ENCODE measurements at regions not wholly inside any gene's neighbourhood (a gene's known extent, or its start where the extent isn't known, plus 50 kb on each side); places are given as distances from the start of the nearest gene placed in this dataset.
"Not testable (repeated sequence)": the region's sequence is repeated elsewhere in the genome, so short reads cannot be mapped to it uniquely, and the experiment has no call there.

GRCh38 chrX:130467936-130468335 is 66.1 kb downstream of the RBMX2 start:
- DNase-seq: no peak

DNA sequence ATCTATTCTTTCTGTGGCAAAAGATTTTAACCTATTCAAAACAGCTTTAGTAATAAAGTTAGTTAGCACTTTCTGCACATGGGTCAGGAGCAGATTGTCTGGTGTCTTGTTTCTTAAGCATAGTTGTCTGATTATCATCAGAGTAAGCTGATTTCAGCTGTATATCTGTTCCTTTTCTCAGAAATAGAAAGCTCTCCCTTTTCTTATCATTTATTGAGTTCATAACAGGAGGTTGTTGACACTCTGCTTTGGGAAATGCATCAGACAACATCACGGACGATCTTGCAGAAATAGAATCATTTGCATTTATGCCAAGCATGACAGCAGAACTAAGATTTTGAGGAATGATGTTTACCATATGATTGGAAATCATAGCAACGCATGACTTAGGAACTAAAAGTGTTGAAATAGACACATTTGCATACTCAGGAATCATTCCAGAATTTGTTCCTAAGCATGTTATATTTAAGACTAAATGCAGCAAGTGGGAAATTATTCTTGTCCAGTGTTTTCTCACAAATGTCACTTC is 66.7 kb downstream of the RBMX2 start:
- DNase-seq: no peak

DNA sequence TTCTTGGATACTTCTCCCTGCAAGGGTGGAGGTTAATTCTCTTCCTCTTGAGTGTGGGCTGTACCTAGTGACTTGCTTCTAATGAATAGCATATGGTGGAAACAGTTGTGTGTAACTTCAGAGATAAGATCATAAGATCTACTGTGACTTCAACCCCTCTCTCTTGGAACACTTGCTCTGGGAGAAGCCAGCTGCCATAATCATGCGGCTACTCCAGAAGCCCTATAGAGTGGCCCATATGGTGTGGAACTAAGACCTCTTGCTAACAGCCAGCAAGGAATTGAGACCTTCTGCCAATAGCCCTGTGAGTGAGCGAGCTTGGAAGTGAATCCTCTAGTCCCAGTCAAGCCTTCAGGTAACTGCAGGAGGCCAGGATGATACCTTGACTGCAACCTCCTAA is 81.1 kb downstream of the RBMX2 start:
- no peak for DNase-seq

- DNase-seq: no peak
These were observed 84.1 kb downstream of the RBMX2 start for GRCh38 chrX:130485870-130486269.

DNA sequence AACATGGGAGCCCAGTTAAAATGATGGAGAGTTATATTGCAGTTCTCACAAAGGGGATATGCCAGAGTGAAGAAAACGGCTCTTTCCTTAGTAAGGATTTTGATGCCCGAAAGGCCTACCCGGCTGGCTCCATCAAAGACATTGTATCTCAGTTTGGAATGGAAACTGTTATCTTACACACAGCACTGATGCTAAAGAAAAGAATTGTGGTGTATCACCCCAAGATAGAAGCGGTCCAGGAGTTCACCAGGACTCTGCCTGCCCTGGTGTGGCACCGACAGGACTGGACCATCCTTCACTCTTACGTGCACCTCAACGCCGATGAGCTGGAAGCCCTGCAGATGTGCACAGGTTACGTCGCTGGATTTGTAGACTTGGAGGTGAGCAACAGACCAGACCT is 93.7 kb downstream of the RBMX2 start:
- DNase-seq: not testable (repeated sequence)

DNA sequence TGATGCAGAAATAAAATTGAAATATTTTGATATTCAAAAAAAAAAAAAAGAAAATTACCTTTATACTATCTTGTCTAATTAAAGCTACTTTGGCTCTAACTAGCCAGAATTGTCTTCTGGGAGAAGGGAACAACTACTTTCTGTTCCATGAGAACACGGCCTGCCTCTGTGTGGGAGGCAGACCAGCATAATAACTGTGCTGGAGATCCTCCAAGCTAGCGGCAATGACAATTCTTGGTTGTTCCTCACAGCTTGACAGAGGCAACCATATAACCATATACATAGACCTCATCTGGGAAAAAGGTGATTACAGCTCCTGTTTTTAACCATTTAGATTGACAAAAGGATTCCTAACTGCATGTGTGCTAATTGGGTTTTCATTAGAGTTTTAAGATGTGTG is 95.7 kb downstream of the RBMX2 start:
- DNase-seq: no peak

GRCh38 chrX:130498653-130499274 is 97.0 kb downstream of the RBMX2 start:
- DNase-seq: no peak

- no peak for DNase-seq
These were observed 100.3 kb downstream of the RBMX2 start for GRCh38 chrX:130502016-130502570.

DNA sequence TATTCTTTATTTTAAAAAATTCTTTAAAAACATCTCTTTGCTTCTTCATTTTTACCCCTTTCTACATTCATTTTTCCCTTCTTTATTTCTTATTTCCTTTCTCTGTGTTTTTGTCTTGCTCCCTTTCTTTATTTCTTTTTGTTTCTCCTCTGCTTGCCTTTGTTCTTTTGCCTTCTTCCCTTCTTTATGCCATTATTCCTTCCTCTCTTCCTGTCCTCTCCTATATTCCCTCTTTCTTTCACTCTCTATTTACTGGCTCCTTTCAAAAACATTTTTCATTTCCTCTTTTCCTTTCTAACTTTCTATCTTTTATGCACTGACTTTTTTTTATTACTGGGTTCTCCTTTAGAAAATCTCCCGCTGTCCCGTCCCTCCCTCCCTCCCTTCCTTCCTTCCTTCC is 102.2 kb downstream of the RBMX2 start:
- DNase-seq: no peak

DNA sequence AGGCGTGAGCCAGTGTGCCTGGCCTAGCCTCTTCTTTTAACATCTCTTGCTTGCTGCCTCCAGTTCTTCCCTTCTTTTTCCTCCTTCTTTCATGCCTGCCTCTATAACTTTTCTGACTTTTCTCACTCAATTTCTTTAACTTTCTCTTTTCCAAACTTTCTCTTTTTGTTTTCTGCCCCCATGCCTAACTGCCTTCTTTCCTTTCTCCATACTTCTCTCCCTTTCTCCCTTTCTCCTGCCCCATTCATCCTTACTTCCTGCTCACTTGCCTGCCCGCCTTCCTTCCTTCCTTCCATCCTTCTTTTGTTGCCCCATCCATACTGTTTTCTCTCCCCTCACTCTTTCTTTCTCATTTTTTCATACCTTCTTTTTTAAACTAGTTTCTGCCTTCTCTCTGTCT is 105.2 kb downstream of the RBMX2 start:
- DNase-seq: no peak

DNA sequence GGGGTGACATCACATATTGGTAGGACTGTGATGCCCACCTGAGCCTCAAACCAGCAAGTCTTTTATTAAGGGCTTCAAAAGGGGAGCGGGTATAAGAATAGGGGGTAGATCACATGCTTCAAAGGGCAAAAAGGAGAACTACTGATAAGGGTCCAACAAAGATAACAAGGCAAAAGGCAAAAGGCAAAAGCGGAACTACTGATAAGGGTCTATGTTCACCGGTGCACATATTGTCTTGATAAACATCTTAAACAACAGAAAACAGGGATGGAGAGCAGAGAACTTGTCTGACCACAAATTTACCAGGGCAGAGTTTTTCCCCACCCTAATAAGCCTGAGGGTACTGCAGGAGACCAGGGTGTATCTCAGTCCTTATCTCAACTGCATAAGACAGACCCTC is 110.7 kb downstream of the RBMX2 start:
- not testable (repeated sequence) for DNase-seq

- DNase-seq: no peak
These were observed 114.3 kb downstream of the RBMX2 start for GRCh38 chrX:130516123-130516522.

DNA sequence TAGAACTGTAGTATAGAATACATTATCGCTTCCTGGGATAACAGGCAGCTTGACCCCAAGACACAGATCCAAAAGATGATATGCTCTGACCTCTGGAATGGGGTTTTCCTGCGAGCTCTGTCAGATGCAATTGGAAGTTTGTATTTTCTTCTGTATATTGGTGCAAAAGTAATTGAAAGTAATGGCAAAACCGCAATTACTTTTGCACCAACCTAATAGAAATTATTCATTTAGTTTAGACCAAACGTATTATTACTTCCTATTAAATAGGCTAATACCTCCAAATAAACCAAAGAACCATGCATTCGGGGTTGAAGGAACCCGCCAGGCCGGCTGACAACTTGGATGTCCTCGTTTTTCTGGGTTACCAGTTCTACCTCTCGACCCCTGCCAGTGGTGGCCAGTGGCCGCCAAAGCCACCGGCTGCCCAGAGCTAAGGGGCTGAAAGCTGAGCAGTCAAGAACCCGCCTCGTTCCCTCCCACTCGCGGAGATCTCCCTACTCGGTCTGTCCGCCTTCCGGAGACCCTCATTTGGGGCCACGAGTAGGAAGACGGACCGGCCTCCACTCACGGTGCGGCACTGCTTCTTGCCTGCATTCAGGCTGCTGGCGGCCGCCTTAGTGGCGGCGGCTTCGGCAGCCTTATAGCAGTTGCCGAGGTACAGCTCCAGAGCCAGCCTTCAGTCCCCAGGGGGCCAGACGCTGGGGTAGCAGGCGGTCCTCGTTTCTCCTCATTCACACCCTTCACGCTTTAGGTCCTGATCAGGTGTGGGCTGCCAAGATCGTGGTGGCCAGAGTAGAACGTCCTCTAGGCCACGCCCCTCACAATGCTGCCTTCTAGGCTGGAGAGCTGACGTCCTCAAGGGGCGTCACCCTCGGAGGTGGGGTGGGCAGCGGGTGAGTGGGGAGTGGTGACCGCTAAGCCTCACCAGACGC is 121.9 kb downstream of the RBMX2 start:
- DNase-seq: peak; percentile 35

GRCh38 chrX:130524476-130525194 is 122.8 kb downstream of the RBMX2 start:
- DNase-seq: no peak

GRCh38 chrX:130529531-130529930 is 127.7 kb downstream of the RBMX2 start:
- no peak for DNase-seq

- DNase-seq: no peak
These were observed 129.3 kb downstream of the RBMX2 start for GRCh38 chrX:130531066-130531465.

DNA sequence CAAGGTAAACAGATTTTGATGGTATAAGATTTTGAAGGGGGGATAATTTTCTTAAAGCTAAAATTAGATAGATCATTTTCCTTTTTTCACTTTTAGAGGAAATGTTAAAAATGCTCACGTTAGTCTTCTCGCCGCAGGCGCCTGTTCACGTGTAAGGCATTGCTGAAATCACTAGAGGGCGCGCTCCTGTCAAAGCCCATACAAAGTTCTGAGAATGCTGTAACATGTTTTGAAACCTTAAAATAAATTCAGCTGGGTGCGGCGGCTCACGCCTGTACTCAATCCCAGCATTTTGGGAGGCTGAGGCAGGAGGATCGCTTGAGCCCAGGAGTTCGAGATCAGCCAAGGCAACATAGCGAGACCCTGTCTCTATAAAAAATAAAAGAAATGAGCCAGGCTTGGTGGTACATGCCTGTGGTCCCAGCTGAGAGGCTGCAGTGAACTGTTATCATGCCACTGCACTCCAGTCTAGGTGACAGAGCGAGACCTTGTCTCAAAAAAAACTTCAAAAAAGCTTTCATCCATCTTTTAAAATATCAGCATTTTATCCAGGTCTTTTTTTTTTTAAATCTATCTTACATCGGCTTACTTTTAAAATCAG is 138.0 kb downstream of the RBMX2 start:
- peak; percentile 24 for DNase-seq

- no peak for DNase-seq
These were observed 142.0 kb downstream of the RBMX2 start for GRCh38 chrX:130543603-130544325.

- no peak for DNase-seq
These were observed 144.0 kb downstream of the RBMX2 start for GRCh38 chrX:130545796-130546195.

DNA sequence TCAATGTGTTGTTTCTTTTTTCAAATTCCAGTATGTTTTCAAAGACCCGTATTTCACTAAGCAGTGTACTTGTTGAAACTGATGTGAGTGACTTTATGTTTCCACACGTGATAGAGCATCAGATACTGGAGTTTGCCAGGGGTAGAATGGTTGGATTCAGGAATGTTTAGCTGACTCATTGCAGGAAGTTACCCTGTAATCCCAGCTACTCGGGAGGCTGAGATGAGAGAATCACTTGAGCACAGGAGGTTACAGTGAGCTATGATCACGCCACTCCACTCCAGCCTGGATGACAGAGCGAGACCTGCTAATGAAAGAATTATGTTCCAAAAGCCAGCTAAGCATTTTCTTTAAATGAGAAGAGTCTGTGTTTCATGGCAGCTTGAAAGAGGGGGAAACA is 147.6 kb downstream of the RBMX2 start:
- DNase-seq: not testable (repeated sequence)

- DNase-seq: no peak
These were observed 148.6 kb downstream of the RBMX2 start for GRCh38 chrX:130550351-130550750.

Measured in NCI-H1105 treated with DMSO at 0.1 percent for 48 hours (cell line).